ENCODE measurements at regions not wholly inside any gene's neighbourhood (a gene's known extent, or its start where the extent isn't known, plus 50 kb on each side); places are given as distances from the start of the nearest gene placed in this dataset.

DNA sequence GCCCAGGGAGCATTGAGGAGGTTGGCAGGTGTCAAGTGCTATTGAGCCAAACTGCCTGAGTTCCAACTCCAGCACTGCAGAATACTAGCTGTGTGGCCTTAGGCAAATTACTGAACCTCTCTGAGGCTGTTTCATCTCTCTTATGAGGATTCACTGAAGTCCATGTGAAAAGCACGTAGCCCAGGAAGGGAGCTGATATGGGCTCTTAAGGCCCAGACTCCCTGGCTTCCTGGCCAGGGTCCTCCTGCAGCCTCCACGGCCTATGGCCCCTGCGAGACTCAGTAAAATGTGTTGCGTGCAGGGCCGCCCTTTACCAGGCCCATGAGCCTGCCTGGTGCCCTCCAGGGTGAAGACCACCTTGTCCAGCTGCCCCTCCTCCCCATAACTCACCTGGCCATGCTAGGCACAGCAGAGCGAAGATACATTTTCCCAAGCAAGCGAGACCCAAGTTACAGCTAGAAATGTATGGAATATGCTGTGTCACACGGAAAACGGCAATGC is 133.7 kb upstream of the TNRC6C start:
- TF ChIP-seq, protein P1, sequence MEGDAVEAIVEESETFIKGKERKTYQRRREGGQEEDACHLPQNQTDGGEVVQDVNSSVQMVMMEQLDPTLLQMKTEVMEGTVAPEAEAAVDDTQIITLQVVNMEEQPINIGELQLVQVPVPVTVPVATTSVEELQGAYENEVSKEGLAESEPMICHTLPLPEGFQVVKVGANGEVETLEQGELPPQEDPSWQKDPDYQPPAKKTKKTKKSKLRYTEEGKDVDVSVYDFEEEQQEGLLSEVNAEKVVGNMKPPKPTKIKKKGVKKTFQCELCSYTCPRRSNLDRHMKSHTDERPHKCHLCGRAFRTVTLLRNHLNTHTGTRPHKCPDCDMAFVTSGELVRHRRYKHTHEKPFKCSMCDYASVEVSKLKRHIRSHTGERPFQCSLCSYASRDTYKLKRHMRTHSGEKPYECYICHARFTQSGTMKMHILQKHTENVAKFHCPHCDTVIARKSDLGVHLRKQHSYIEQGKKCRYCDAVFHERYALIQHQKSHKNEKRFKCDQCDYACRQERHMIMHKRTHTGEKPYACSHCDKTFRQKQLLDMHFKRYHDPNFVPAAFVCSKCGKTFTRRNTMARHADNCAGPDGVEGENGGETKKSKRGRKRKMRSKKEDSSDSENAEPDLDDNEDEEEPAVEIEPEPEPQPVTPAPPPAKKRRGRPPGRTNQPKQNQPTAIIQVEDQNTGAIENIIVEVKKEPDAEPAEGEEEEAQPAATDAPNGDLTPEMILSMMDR (IDR thresholded peaks at IDR 0.05; ENCODE audit: low read depth, low read length) = no peak
- no peak for TF ChIP-seq EZH2phosphoT487 (IDR thresholded peaks at IDR 0.05; ENCODE audit: low read depth)

Measured in OCI-LY3 (cell line).